ENCODE measurements at regions not wholly inside any gene's neighbourhood (a gene's known extent, or its start where the extent isn't known, plus 50 kb on each side); places are given as distances from the start of the nearest gene placed in this dataset.

- TF ChIP-seq PATZ1 (CRISPR knock-in tag; IDR thresholded peaks at IDR 0.05) = peak; percentile 64
- TF ChIP-seq ZSCAN29 (CRISPR knock-in tag; conservative IDR thresholded peaks at IDR 0.05) = peak; percentile 91; the same call in 1 of the 2 replicates
- peak; percentile 18; the same call in 1 of the 2 replicates for TF ChIP-seq ZNF614 (CRISPR knock-in tag; IDR thresholded peaks at IDR 0.05; ENCODE audit: borderline replicate concordance)
- TF ChIP-seq MLX (CRISPR knock-in tag; IDR thresholded peaks at IDR 0.05) = peak; percentile 41; the same call in 1 of the 2 replicates
- peak; percentile 84; the same call in 1 of the 2 replicates for TF ChIP-seq ZNF12 (CRISPR knock-in tag; IDR thresholded peaks at IDR 0.05)
- TF ChIP-seq NAIF1 (CRISPR knock-in tag; IDR thresholded peaks at IDR 0.05; ENCODE audit: borderline replicate concordance) = 0 out of 2 replicates have a peak, but pooled peaks have one; percentile 38
- TF ChIP-seq HNF4A (CRISPR knock-in tag; IDR thresholded peaks at IDR 0.05) = peak; percentile 70; the same call in 1 of the 2 replicates
- TF ChIP-seq ZNF775 (CRISPR knock-in tag; IDR thresholded peaks at IDR 0.05; ENCODE audit: borderline replicate concordance) = 0 out of 2 replicates have a peak, but pooled peaks have one; percentile 30
- no peak for TF ChIP-seq HBP1 (CRISPR knock-in tag; IDR thresholded peaks at IDR 0.05; ENCODE audit: low read depth)
- peak; percentile 98 for TF ChIP-seq ZBTB39 (CRISPR knock-in tag; IDR thresholded peaks at IDR 0.05)
- peak; percentile 74; the same call in 1 of the 2 replicates for TF ChIP-seq ZFP36L1 (CRISPR knock-in tag; IDR thresholded peaks at IDR 0.05)
- TF ChIP-seq ZNF747 (CRISPR knock-in tag; IDR thresholded peaks at IDR 0.05; ENCODE audit: borderline replicate concordance) = peak; percentile 68; the same call in 1 of the 2 replicates
- 0 out of 2 replicates have a peak, but pooled peaks have one; percentile 15 for TF ChIP-seq THAP7 (CRISPR knock-in tag; IDR thresholded peaks at IDR 0.05)
- no peak for TF ChIP-seq ATAD3A (CRISPR knock-in tag; IDR thresholded peaks at IDR 0.05)
- no peak for TF ChIP-seq CREB3 (CRISPR knock-in tag; IDR thresholded peaks at IDR 0.05)
- peak; percentile 45 for TF ChIP-seq FOSL2 (CRISPR knock-in tag; IDR thresholded peaks at IDR 0.05)
- TF ChIP-seq NR2F6 (IDR thresholded peaks at IDR 0.05) = no peak
- TF ChIP-seq NR2F6 (CRISPR knock-in tag; IDR thresholded peaks at IDR 0.05) = 0 out of 2 replicates have a peak, but pooled peaks have one; percentile 49
- peak; percentile 63; the same call in 1 of the 2 replicates for TF ChIP-seq ZGPAT (CRISPR knock-in tag; IDR thresholded peaks at IDR 0.05)
These were observed 141.1 kb downstream of the TOMM20 start (continued) for GRCh38 chr1:234987415-234988154.
